ENCODE measurements at regions not wholly inside any gene's neighbourhood (a gene's known extent, or its start where the extent isn't known, plus 50 kb on each side); places are given as distances from the start of the nearest gene placed in this dataset.

GRCh38 chr12:114501474-114501807 is 95.5 kb upstream of the TBX5 start:
- TF ChIP-seq POLR2A (IDR thresholded peaks at IDR 0.05) (no peak), CTCF (IDR thresholded peaks at IDR 0.05) (no peak), EP300 (IDR thresholded peaks at IDR 0.05) (no peak)

All from tibial nerve (tissue), 4 donors.